AG04449 (cell line): ENCODE measurements at regions not wholly inside any gene's neighbourhood (a gene's known extent, or its start where the extent isn't known, plus 50 kb on each side); places are given as distances from the start of the nearest gene placed in this dataset.

ENCODE experiments used
- CTCF ChIA-PET: fragments of 350-600 bp; formaldehyde crosslinking; extraction: SDS; loops from one replicate; lab custom pipeline; 2021; ENCODE audit warnings: antibody characterized with exemption; lab: Yijun Ruan, JAX
- POLR2A ChIA-PET: fragments of 400-600, 350-600 bp; formaldehyde crosslinking; extraction: SDS; loops from one replicate; lab custom pipeline; 2020; ENCODE audit warnings: antibody characterized with exemption, inconsistent platforms; lab: Yijun Ruan, JAX
- DNase-seq: peaks from one replicate; pipeline ENCODE4 v3.0.0-alpha.2; 2010; ENCODE audit warnings: low read depth, low spot score
- H3K4me3 ChIP-seq: 2 replicates; pipeline ENCODE4 v1.5.1; 2011; ENCODE audit warnings: low read depth, mild to moderate bottlenecking, control low read depth, low read length
- TF ChIP-seq, protein P1 (sequence below): IDR thresholded peaks from one replicate; pipeline ENCODE4 v1.5.1; 2011; ENCODE audit warnings: mild to moderate bottlenecking, moderate library complexity, low read length, control low read depth, inconsistent platforms; ENCODE audit not compliant: insufficient read depth; ENCODE audit errors: missing control alignments

DNA sequence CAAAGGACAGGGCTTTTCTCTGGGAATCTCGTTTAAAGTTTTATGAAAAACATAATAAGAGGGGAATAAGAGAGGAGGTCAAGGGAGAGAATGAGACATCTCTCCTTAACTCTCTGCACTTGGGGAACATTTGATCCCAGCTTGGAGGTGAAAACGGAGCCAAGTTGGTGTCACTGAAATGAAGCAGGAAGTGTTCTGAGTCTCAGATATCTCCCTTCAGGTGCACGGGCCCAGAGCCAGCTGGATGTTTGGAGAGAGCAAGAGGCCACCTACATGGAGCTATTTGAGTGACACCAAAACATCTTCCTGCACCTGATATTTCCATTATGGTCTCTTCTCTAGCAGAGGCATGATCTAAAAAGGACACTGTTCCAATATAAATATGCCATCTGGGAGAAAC is 85.7 kb downstream of the BLID start:
- TF ChIP-seq, protein P1, sequence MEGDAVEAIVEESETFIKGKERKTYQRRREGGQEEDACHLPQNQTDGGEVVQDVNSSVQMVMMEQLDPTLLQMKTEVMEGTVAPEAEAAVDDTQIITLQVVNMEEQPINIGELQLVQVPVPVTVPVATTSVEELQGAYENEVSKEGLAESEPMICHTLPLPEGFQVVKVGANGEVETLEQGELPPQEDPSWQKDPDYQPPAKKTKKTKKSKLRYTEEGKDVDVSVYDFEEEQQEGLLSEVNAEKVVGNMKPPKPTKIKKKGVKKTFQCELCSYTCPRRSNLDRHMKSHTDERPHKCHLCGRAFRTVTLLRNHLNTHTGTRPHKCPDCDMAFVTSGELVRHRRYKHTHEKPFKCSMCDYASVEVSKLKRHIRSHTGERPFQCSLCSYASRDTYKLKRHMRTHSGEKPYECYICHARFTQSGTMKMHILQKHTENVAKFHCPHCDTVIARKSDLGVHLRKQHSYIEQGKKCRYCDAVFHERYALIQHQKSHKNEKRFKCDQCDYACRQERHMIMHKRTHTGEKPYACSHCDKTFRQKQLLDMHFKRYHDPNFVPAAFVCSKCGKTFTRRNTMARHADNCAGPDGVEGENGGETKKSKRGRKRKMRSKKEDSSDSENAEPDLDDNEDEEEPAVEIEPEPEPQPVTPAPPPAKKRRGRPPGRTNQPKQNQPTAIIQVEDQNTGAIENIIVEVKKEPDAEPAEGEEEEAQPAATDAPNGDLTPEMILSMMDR = no peak
- H3K4me3 ChIP-seq = no peak overlapping the region
- POLR2A ChIA-PET = no interaction called here
- DNase-seq = no peak
- CTCF ChIA-PET = interaction anchor here (1.3 to 4.0 kb wide), 2 partner anchors 173 to 375 kb away, joined by 3 to 16 read pairs; no protein-coding TSS in a partner anchor

DNA sequence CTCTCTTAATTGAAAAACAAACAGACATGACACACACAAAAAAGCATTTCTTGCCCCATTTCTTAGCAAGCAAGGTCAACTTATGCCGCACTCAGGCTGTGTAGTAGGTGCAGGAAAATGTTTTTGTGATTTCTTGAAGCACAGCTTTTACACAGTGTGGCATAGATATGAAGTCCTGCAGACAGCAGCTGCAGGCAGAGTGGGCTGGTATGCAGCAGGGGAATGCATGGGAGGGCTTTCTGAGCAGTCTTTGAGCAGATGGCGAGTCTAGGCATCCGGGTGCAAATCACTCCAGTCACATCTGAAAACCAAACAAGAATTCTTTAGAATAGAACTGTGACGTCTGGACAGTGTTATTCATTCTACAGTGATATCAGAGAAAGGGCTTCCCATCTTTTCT is 87.5 kb downstream of the BLID start:
- no peak for DNase-seq
- H3K4me3 ChIP-seq = no peak overlapping the region
- CTCF ChIA-PET = interaction anchor here (1.2 to 4.0 kb wide), 3 partner anchors 8 to 373 kb away, joined by 3 to 16 read pairs (median 5); no protein-coding TSS in a partner anchor
- TF ChIP-seq, protein P1 = no peak
- POLR2A ChIA-PET = no interaction called here

DNA sequence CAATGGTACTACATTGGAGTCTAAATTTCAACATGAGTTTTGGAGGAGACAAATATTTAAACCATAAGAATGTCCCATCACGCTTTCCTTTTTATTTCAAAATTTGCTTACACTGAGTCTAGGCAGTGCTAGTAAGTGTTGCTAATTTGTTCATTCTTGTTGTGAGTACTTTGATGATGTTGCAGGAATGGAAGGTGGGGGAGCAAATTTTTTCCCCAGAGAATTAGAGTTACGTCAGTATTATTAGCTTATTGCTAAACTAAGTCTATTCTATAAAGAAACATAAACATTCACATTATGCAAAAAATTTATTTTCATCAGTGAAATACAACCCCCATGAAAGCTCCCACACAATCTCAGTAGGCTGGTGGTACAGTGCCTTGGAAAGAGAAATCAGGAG is 88.0 kb downstream of the BLID start:
- CTCF ChIA-PET = interaction anchor here (4.0 kb wide), 1 partner anchor 373 kb away, joined by 16 read pairs; no protein-coding TSS in a partner anchor
- POLR2A ChIA-PET = no interaction called here
- no peak for DNase-seq
- H3K4me3 ChIP-seq = no peak overlapping the region
- TF ChIP-seq, protein P1 = no peak

DNA sequence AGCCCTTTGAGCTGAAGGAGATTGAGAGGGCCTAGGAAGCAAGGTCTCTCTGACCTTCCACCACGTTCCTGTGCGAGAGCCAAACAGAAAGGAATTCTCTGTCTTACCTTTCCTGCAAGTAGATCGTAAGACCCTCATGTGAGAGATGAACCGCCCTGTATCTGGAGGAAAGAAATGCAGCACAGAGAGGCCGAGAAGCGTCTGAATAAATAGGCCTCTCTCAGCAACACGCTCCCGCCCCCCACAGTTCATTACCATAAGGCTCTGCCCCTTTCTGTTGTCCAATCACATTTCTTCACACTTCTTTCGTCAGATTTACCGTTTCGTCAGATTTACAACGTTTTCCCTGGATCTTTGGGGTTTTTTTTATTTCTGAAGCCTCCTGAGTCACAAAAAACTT is 90.3 kb downstream of the BLID start:
- no peak for DNase-seq
- TF ChIP-seq, protein P1 = no peak
- ChIA-PET POLR2A (no interaction called here), CTCF (interaction anchor here (1.2 to 3.7 kb wide), 2 partner anchors 77 to 371 kb away, joined by 3 to 14 read pairs; no protein-coding TSS in a partner anchor)
- H3K4me3 ChIP-seq = no peak overlapping the region

DNA sequence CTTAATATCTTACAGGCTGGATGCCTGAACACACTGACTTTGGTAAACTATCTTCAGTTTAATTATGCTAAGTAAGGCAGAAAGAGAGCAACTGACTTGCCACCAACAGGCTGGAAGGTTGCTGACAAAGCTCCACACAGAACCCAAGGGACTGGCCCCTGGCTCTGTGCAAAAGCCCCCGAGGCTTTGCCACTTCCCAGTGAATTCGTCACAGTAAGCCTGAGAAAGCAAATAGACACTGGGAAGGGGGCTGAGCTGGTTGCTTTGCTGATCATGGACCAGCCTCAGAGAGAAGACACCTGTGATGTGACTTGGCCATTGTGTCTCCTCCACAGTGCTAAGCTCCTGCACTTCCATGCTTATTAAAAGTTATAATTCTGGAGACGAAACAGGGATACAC is 91.7 kb downstream of the BLID start:
- ChIA-PET POLR2A (no interaction called here), CTCF (interaction anchor here (3.7 kb wide), 1 partner anchor 369 kb away, joined by 14 read pairs; no protein-coding TSS in a partner anchor)
- no peak overlapping the region for H3K4me3 ChIP-seq
- TF ChIP-seq, protein P1 = no peak
- DNase-seq = no peak

DNA sequence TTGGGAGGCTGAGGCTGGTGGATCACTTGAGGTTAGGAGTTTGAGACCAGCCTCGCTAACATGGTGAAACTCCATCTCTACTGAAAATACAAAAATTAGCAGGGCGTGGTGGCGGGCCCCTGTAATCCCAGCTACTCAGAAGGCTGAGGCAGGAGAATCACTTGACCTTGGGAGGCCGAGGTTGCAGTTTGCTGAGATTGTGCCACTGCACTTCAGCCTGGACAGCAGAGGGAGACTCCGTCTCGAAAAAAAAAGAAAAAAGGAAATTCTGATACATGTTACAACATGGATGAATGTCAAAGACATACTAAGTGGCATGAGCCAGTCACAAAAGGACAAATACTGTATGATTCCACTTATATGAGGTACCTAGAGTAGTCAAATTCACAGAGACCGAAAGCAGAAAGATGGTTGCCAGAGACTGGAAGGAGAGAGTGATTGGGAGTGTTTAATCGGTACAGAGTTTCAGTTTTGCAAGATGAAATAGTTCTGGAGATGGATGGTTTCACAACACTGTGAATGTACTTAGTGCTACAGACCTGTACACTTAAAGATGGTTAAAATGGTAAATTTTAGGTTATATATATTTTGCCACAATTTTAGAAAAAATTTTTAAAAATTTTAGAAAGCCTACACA is 92.3 kb downstream of the BLID start:
- ChIA-PET POLR2A (no interaction called here), CTCF (interaction anchor here (3.7 kb wide), 1 partner anchor 369 kb away, joined by 14 read pairs; no protein-coding TSS in a partner anchor)
- no peak for DNase-seq
- H3K4me3 ChIP-seq = no peak overlapping the region
- TF ChIP-seq, protein P1 = no peak
